Stomach (tissue), 4 donors: ENCODE measurements at regions not wholly inside any gene's neighbourhood (a gene's known extent, or its start where the extent isn't known, plus 50 kb on each side); places are given as distances from the start of the nearest gene placed in this dataset.
"Not testable (repeated sequence)": the region's sequence is repeated elsewhere in the genome, so short reads cannot be mapped to it uniquely, and the experiment has no call there.

Experiments used
- CTCF ChIP-seq, 7 experiments: fragments of 450-650 bp in 4 of 7; fragments of 200-600 bp in 3 of 7; sonication (generic) in 3 of 7; IDR thresholded peaks; one replicate each; pipeline ENCODE4 v1.5.1; 2016 to 2019; ENCODE audit warnings: antibody characterized with exemption in 7 of 7, control low read depth in 2 of 7, mild to moderate bottlenecking in 1 of 7
- POLR2A ChIP-seq, 4 donors: fragments of 450-650 bp; IDR thresholded peaks; one replicate each; pipeline ENCODE4 v1.6.1; 2016; ENCODE audit warnings: antibody characterized with exemption in 4 of 4, control low read depth in 2 of 4, mild to moderate bottlenecking in 1 of 4, moderate library complexity in 1 of 4

GRCh38 chr6:96437228-96437627 lies 84.4 kb upstream of the UFL1 start:
- not testable (repeated sequence) for TF ChIP-seq CTCF, POLR2A (IDR thresholded peaks at IDR 0.05)
